Upper lobe of right lung (tissue), 1 donor: ENCODE measurements at regions not wholly inside any gene's neighbourhood (a gene's known extent, or its start where the extent isn't known, plus 50 kb on each side); places are given as distances from the start of the nearest gene placed in this dataset.

Experiments
- ATAC-seq: fragments of 200-7000 bp; cut with Tn5 transposase; one replicate; pipeline ENCODE4 v1.9.1; 2020; ENCODE audit warnings: mild to moderate bottlenecking, moderate library complexity
- DNase-seq: peaks from one replicate; pipeline ENCODE4 v3.0.0-alpha.2; 2020
- H3K27ac ChIP-seq: fragments of 200-600 bp; one replicate; pipeline ENCODE4 v1.8.0; 2022
- H3K27me3 ChIP-seq: fragments of 200-600 bp; one replicate; pipeline ENCODE4 v1.8.0; 2022; ENCODE audit warnings: mild to moderate bottlenecking
- H3K36me3 ChIP-seq: fragments of 200-600 bp; one replicate; pipeline ENCODE4 v1.8.0; 2022
- H3K4me1 ChIP-seq: fragments of 200-600 bp; one replicate; pipeline ENCODE4 v1.8.0; 2022
- H3K4me3 ChIP-seq: fragments of 200-600 bp; one replicate; pipeline ENCODE4 v1.8.0; 2022; ENCODE audit warnings: mild to moderate bottlenecking
- H3K9me3 ChIP-seq: fragments of 200-600 bp; one replicate; pipeline ENCODE4 v1.8.0; 2022
- intact Hi-C: fragments of 100-400 bp; cut with DNase I; formaldehyde crosslinking; loops from one replicate; pipeline ENCODE4 v1.11.0; 2022
- TF ChIP-seq, protein P1 (sequence below): fragments of 200-600 bp; IDR thresholded peaks from one replicate; pipeline ENCODE4 v1.8.0; 2022; ENCODE audit warnings: antibody characterized with exemption
- donor health status: DM: no; HTN: yes; CAD: no; lungs with severe emphysema.

DNA sequence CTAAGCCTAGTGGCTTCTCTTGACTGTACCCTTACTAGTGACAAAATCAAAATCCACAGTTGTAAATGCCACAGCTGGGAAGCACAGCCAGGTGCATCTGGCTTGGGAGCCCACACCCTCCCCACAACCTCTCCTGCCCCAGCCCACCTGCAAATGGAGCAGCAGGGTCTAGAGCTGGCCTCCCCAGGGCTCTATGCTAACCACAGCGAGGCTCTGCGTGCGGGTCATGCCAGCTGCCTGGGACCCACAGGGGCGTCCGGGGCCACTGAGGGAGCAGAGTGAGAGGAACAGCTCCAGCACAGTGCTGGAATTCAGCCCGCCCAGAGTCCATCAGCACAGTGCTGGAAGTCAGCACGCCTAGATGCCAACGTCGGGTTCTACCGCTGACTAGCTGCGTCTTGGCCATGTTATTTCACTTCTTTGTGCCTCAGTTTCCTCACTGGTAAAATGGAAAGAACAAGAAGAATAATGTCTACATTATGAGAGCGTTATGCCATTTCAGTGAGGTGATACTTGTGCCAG is 109.1 kb upstream of the ID2 start:
- ATAC-seq (no peak), DNase-seq (peak; percentile 48)
- no peak overlapping the region for H3K27ac ChIP-seq
- peaks cover 21% of the 10 kb centered on the region for H3K4me1 ChIP-seq
- intact Hi-C loops: no loop called here
- H3K4me3 ChIP-seq: no peak overlapping the region
- no peaks in the 10 kb centered on the region for H3K36me3 ChIP-seq
- no peaks in the 10 kb centered on the region for H3K9me3 ChIP-seq
- TF ChIP-seq, protein P1, sequence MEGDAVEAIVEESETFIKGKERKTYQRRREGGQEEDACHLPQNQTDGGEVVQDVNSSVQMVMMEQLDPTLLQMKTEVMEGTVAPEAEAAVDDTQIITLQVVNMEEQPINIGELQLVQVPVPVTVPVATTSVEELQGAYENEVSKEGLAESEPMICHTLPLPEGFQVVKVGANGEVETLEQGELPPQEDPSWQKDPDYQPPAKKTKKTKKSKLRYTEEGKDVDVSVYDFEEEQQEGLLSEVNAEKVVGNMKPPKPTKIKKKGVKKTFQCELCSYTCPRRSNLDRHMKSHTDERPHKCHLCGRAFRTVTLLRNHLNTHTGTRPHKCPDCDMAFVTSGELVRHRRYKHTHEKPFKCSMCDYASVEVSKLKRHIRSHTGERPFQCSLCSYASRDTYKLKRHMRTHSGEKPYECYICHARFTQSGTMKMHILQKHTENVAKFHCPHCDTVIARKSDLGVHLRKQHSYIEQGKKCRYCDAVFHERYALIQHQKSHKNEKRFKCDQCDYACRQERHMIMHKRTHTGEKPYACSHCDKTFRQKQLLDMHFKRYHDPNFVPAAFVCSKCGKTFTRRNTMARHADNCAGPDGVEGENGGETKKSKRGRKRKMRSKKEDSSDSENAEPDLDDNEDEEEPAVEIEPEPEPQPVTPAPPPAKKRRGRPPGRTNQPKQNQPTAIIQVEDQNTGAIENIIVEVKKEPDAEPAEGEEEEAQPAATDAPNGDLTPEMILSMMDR: no peak
- H3K27me3 ChIP-seq: no peaks in the 10 kb centered on the region

DNA sequence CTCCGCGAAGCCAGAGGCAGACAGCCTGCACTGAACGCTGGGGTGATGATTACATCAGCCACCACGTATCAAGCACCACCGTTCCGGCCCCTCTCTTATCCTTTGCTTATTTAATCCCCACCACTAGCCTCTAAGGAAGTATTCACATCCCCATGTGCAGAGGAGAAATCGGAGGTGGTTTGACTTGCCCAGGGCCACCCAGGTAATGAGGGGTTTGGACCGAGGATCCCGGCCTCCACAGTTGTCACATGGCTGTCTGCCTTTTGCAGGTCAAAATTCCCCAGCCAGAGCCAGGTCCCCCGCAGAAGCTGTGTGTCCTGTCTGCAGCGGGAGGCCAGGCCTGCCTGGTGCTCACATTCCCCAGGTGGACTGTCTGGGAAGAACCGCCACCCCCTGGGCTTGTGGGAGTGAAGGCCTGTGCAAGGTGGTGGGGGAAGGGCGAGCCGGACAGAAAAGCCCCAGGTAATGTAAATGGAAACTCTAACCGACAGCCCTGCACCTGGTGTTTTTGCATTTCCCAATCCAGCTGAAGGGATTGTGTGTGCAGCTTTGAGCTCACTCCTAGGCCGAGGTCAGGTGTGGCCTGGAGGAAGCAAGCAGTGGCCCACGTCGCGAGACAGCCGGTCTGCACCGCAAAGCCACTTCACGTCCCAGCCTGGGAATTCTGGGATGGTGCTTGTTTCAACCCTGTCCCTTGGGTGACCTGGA is 108.5 kb upstream of the ID2 start:
- TF ChIP-seq, protein P1: no peak

DNA sequence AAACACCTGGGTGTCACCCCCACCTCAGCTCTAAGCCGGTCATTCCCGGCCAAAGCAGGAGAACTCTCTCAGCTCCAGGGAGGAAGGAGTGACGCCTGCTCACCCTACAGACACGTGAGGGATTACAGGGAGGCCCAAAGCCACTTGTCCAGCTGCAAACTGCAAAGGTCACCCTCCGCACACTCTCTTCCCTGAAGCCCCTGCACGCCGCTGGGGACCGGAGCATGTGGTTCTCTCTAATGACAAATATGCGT is 108.0 kb upstream of the ID2 start:
- Histone ChIP-seq H3K36me3 (no peaks in the 10 kb centered on the region), H3K9me3 (no peaks in the 10 kb centered on the region), H3K27me3 (no peaks in the 10 kb centered on the region), H3K4me1 (peaks cover 21% of the 10 kb centered on the region), H3K27ac (no peak overlapping the region), H3K4me3 (no peak overlapping the region)
- intact Hi-C loops: no loop called here
- DNase-seq (no peak), ATAC-seq (no peak)
- TF ChIP-seq, protein P1: no peak

More for the DNA sequence above, 108.5 kb upstream of the ID2 start:
- ATAC-seq (no peak), DNase-seq (peak; percentile 46)
- H3K27me3 ChIP-seq: no peaks in the 10 kb centered on the region
- H3K36me3 ChIP-seq: no peaks in the 10 kb centered on the region
- no peak overlapping the region for H3K4me3 ChIP-seq
- H3K4me1 ChIP-seq: peaks cover 21% of the 10 kb centered on the region
- H3K9me3 ChIP-seq: no peaks in the 10 kb centered on the region
- no peak overlapping the region for H3K27ac ChIP-seq
- intact Hi-C loops: no loop called here

DNA sequence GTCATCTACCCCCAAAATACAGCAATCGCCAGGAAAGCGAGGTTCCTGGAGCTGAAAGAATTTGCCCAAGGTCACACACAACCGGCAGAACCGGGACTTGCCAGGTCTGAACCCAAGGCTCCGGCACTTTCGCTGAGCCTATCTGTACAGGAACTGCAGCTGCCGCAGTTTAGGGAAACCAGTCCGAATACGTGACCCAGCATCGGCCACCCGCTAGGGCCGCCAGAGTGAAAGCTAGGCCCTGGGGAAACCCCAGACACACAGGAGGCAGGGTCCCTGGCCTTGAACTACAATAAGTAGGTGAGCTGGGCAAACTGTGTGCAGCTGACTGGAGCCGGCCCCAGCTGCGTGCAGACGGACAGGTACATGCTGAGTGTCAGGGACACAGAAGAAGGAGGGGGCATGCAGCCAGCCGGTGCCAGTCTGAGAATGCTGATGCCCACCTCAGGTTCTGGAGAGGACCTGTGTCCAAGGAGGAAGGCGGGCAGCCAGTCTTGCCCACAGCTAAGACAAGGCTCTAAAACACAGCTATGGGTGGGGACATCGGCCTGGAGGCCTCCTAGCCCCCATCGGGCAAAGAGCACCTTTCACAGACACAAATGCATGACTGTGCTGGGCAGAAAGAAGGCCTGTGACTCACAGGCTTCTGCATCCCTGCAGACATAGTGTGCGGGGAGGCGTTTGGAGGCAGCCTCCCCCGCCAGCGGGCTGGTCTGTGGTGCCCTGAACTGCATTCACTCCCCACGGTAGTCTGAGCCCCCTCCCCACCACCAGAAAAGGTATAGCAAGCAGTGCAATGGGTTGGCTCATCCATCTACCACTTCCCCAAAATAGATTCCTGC is 107.4 kb upstream of the ID2 start:
- Histone ChIP-seq H3K27me3 (no peaks in the 10 kb centered on the region), H3K36me3 (no peaks in the 10 kb centered on the region), H3K27ac (no peak overlapping the region), H3K4me1 (peaks cover 21% of the 10 kb centered on the region), H3K9me3 (no peaks in the 10 kb centered on the region), H3K4me3 (no peak overlapping the region)
- DNase-seq (no peak), ATAC-seq (peak; percentile 15)
- intact Hi-C loops: no loop called here
- TF ChIP-seq, protein P1: no peak

DNA sequence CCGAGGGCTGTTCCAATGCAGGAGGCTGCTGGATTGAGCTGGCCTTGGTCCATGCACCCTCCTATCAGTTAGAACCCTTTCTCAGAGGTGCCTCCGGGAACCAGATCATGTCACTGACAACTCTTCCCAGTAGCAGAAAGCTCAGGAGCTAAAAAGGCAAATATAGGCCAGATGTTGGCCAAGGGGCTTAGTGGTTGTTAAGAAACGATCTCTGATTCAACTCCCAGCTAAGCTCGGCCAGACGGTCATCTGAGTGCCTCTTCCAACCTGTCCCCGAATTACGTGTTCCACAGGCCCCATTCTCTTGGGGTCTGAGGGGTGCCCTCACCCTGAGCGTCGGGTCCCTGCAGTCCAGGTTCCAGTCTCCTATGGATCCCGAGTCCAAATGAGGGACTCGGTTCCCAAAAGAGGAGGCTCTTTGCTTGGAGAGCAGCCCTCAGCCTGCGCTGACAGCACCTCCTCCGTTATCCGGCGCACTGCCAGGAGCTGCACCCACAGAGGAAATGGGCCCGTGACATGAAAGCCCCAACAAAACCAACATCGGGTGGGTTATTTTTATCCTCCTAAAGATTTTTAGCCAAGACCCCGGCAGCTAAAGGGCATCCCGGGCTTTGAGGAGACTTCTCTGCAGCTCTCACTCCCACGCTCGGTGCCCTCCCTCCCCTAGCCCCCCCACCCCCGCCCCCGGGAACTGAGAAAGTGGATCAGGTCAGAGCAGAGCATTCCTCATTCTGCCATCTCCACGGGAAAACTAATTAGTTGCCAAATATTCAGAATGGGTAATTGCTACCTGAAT is 106.6 kb upstream of the ID2 start:
- no peak overlapping the region for H3K4me3 ChIP-seq

More for the DNA sequence above, 106.6 kb upstream of the ID2 start:
- H3K4me1 ChIP-seq: peaks cover 21% of the 10 kb centered on the region
- intact Hi-C loops: no loop called here
- H3K36me3 ChIP-seq: no peaks in the 10 kb centered on the region
- ATAC-seq (no peak), DNase-seq (no peak)
- no peaks in the 10 kb centered on the region for H3K9me3 ChIP-seq
- no peak overlapping the region for H3K27ac ChIP-seq
- TF ChIP-seq, protein P1: no peak
- H3K27me3 ChIP-seq: no peaks in the 10 kb centered on the region
